Neural cell (in vitro differentiated cells): ENCODE measurements at regions not wholly inside any gene's neighbourhood (a gene's known extent, or its start where the extent isn't known, plus 50 kb on each side); places are given as distances from the start of the nearest gene placed in this dataset.

ENCODE experiments used
- H2AFZ ChIP-seq: fragments of 200-600, 300-800 bp; sonication (generic), shearing (Covaris generic); 2 replicates; pipeline ENCODE4 v1.6.0; 2014; ENCODE audit warnings: low read depth, mild to moderate bottlenecking, antibody characterized with exemption, low read length, moderate library complexity
- H3F3A ChIP-seq: fragments of 200-600 bp; shearing (Covaris generic); 2 replicates; pipeline ENCODE4 v1.6.1; 2016; ENCODE audit warnings: mild to moderate bottlenecking, moderate library complexity, mixed read lengths, antibody characterized with exemption, low read length; ENCODE audit not compliant: insufficient read depth, poor library complexity, severe bottlenecking
- H3K27ac ChIP-seq: fragments of 200-600, 300-800 bp; sonication (generic), shearing (Covaris generic); 2 replicates; pipeline ENCODE4 v1.5.1; 2014; ENCODE audit warnings: mild to moderate bottlenecking, low read length, moderate library complexity
- H3K27me3 ChIP-seq: fragments of 300-800, 200-600 bp; sonication (generic), shearing (Covaris generic); 2 replicates; pipeline ENCODE4 v1.6.0; 2014; ENCODE audit warnings: mild to moderate bottlenecking, low read depth, low read length, moderate library complexity; ENCODE audit not compliant: insufficient read depth
- H3K36me3 ChIP-seq: fragments of 300-800, 200-600 bp; sonication (generic), shearing (Covaris generic); 2 replicates; pipeline ENCODE4 v1.5.1; 2014; ENCODE audit warnings: mild to moderate bottlenecking, antibody characterized with exemption, low read length, moderate library complexity; ENCODE audit not compliant: insufficient read depth
- H3K4me2 ChIP-seq: fragments of 300-800, 200-600 bp; sonication (generic), shearing (Covaris generic); 2 replicates; pipeline ENCODE4 v1.6.0; 2014; ENCODE audit warnings: mild to moderate bottlenecking, low read length
- H3K4me3 ChIP-seq: fragments of 300-800, 200-600 bp; sonication (generic), shearing (Covaris generic); 2 replicates; pipeline ENCODE4 v1.5.1; 2014; ENCODE audit warnings: mild to moderate bottlenecking, low read length, moderate library complexity
- H3K79me2 ChIP-seq: fragments of 200-600 bp; shearing (Covaris generic); replicated peaks from 2 replicates; pipeline ENCODE4 v1.6.0; 2014; ENCODE audit warnings: mild to moderate bottlenecking, low read length, moderate library complexity; ENCODE audit not compliant: insufficient read depth
- H3K9ac ChIP-seq: fragments of 300-800, 200-600 bp; sonication (generic), shearing (Covaris generic); 2 replicates; pipeline ENCODE4 v1.6.1; 2016; ENCODE audit warnings: mild to moderate bottlenecking, low read length, mixed read lengths
- H3K9me2 ChIP-seq: fragments of 200-600 bp; shearing (Covaris generic); 2 replicates; pipeline ENCODE4 v1.6.1; 2016; ENCODE audit warnings: mild to moderate bottlenecking, low read length, mixed read lengths; ENCODE audit not compliant: insufficient read depth
- H3K9me3 ChIP-seq: fragments of 200-600, 300-800 bp; sonication (generic), shearing (Covaris generic); 2 replicates; pipeline ENCODE4 v1.6.1; 2016; ENCODE audit warnings: mild to moderate bottlenecking, mixed run types, low read length, moderate library complexity, mixed read lengths
- H4K20me1 ChIP-seq: fragments of 200-600 bp; shearing (Covaris generic); 2 replicates; pipeline ENCODE4 v1.6.1; 2016; ENCODE audit warnings: mild to moderate bottlenecking, mixed run types; ENCODE audit not compliant: insufficient read depth
- EP300 ChIP-seq: fragments of 450-650 bp; conservative IDR thresholded peaks from 2 replicates; pipeline ENCODE4 v1.6.1; 2014; ENCODE audit warnings: antibody characterized with exemption, mild to moderate bottlenecking, moderate library complexity; ENCODE audit not compliant: poor library complexity, severe bottlenecking
- MXI1 ChIP-seq: fragments of 450-650 bp; conservative IDR thresholded peaks from 2 replicates; pipeline ENCODE4 v1.6.1; 2014; ENCODE audit warnings: antibody characterized with exemption, mild to moderate bottlenecking; ENCODE audit not compliant: poor library complexity, severe bottlenecking
- POLR2AphosphoS5 ChIP-seq: IDR thresholded peaks from 2 replicates; pipeline ENCODE4 v1.6.1; 2012
- RAD21 ChIP-seq: fragments of 450-650 bp; conservative IDR thresholded peaks from 2 replicates; pipeline ENCODE4 v1.6.1; 2014; ENCODE audit warnings: antibody characterized with exemption, mild to moderate bottlenecking, moderate library complexity
- SMC3 ChIP-seq: fragments of 450-650 bp; conservative IDR thresholded peaks from 2 replicates; pipeline ENCODE4 v1.6.1; 2014; ENCODE audit warnings: antibody characterized with exemption, mild to moderate bottlenecking, moderate library complexity; ENCODE audit not compliant: poor library complexity
- TF ChIP-seq, protein P1 (sequence below): fragments of 450-650 bp; IDR thresholded peaks from 2 replicates; pipeline ENCODE4 v1.5.1; 2014; ENCODE audit warnings: antibody characterized with exemption, mild to moderate bottlenecking, moderate library complexity; ENCODE audit not compliant: poor library complexity, severe bottlenecking

DNA sequence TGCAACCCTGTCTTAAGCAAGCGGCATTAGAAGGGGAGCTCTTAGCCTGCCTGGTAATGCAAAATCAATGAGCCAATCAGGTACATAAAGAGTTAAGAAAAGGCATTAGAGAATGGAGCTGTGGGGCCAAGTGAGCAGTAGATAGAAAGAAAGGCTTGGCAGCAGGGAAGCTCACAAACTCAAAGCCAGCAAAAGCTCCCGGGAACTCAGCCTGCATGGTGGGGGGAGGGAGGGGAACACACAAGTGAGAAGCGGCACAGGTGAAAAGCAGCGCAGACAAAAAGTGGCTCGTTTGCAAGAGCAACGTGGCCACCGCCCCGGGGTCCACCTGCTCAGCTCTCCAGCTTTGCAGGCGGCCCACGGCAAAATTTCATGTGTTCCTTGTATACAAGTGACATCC is 818.5 kb downstream of the FAM133A start:
- Histone ChIP-seq H3K79me2 (no peaks in the 10 kb centered on the region), H3F3A (no peaks in the 10 kb centered on the region), H2AFZ (no peak overlapping the region), H3K9me3 (no peaks in the 10 kb centered on the region), H3K27me3 (no peaks in the 10 kb centered on the region), H3K4me3 (peak overlapping the region; percentile 49), H3K27ac (peak overlapping the region; percentile 24), H4K20me1 (no peaks in the 10 kb centered on the region), H3K36me3 (no peaks in the 10 kb centered on the region), H3K4me2 (no peak overlapping the region), H3K9me2 (no peaks in the 10 kb centered on the region), H3K9ac (no peak overlapping the region)
- TF ChIP-seq, protein P1, sequence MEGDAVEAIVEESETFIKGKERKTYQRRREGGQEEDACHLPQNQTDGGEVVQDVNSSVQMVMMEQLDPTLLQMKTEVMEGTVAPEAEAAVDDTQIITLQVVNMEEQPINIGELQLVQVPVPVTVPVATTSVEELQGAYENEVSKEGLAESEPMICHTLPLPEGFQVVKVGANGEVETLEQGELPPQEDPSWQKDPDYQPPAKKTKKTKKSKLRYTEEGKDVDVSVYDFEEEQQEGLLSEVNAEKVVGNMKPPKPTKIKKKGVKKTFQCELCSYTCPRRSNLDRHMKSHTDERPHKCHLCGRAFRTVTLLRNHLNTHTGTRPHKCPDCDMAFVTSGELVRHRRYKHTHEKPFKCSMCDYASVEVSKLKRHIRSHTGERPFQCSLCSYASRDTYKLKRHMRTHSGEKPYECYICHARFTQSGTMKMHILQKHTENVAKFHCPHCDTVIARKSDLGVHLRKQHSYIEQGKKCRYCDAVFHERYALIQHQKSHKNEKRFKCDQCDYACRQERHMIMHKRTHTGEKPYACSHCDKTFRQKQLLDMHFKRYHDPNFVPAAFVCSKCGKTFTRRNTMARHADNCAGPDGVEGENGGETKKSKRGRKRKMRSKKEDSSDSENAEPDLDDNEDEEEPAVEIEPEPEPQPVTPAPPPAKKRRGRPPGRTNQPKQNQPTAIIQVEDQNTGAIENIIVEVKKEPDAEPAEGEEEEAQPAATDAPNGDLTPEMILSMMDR: no peak
- TF ChIP-seq MXI1 (no peak), SMC3 (no peak)

DNA sequence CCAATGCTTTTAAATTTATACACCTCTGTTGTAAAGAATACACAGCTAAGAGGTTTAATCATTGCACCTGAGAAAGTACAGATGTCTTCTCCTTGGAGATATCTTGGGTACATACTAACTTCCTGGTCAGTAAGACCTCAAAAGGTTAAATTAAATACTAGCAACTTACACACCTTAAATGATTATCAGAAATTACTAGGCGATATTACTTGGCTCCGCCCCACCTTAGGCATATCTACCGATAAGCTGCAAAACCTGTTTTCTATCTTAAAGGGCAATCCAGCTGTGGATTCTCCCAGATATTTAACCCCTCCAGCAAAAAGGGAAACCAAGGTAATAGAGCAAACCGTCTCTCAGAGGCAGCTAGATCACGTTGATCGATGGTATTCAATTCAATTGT is 819.4 kb downstream of the FAM133A start:
- Histone ChIP-seq H3K4me2 (no peak overlapping the region), H4K20me1 (no peaks in the 10 kb centered on the region)

DNA sequence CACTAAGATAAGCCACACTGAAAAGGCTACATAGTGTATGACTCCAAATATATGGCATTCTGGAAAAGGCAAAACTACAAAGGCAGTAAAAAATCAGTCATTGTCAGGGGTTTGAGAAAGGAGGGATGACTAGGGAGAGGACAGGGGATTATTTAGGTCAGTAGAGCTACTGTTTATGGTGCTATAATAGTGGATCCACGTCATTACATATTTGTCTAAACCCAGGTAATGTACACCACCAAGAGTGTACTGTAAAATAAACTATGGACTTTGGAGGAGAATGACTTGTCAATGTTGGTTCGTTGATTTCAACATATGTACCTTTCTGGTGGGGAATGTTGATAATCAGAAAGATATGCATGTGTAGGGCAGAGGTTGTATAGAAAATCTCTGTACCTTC is 837.6 kb downstream of the FAM133A start:
- Histone ChIP-seq H4K20me1 (no peaks in the 10 kb centered on the region), H3K9me2 (no peaks in the 10 kb centered on the region), H3K27me3 (no peaks in the 10 kb centered on the region), H3K4me3 (no peak overlapping the region), H3K9ac (no peak overlapping the region), H3K9me3 (no peaks in the 10 kb centered on the region), H3F3A (no peaks in the 10 kb centered on the region), H3K27ac (no peak overlapping the region), H3K79me2 (no peaks in the 10 kb centered on the region), H3K36me3 (no peaks in the 10 kb centered on the region), H2AFZ (no peak overlapping the region), H3K4me2 (no peak overlapping the region)
- TF ChIP-seq SMC3 (no peak), POLR2AphosphoS5 (no peak)
- TF ChIP-seq, protein P1: no peak

More for the DNA sequence above, 819.4 kb downstream of the FAM133A start:
- Histone ChIP-seq H3K27ac (peak overlapping the region; percentile 28), H3K4me3 (peak overlapping the region; percentile 49), H3K9me2 (no peaks in the 10 kb centered on the region), H3F3A (no peaks in the 10 kb centered on the region), H2AFZ (no peak overlapping the region), H3K36me3 (no peaks in the 10 kb centered on the region), H3K79me2 (no peaks in the 10 kb centered on the region), H3K27me3 (no peaks in the 10 kb centered on the region), H3K9ac (no peak overlapping the region), H3K9me3 (no peaks in the 10 kb centered on the region)
- TF ChIP-seq EP300 (no peak), RAD21 (no peak), SMC3 (no peak)
- TF ChIP-seq, protein P1: no peak
